ENCODE measurements at regions not wholly inside any gene's neighbourhood (a gene's known extent, or its start where the extent isn't known, plus 50 kb on each side); places are given as distances from the start of the nearest gene placed in this dataset.

DNA sequence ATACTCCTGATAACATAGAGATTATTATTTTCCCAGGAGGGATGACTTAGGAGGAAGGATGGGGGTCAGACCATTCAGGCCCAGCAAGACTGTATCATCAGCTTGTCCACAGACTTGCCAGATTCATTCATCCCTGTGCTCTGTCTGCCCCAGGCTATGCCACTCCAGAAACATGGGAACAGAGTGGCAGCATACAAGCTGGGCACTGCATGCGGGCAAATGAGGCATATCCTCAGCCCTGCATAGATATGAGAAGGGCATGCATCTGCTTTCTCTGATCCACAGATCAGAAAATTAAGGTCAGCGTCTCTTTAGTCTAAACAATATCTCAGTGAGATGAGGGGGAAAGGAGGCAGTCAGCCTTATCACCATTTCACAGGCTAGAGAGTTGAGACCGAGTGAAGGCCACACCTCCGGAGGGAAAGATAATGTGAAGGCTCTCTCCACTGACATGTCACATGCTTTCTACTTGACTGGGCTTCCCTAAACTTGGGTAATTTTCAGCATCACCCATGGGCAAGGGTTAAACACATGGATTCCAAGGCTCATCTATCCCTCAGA lies 140.5 kb downstream of the TFAP2B start:
- no peaks in the 10 kb centered on the region for H3K27me3 ChIP-seq (replicated peaks in 1 of 4; ENCODE audit: control extremely low read depth in 1 of 4, control insufficient read depth in 3 of 4, insufficient read depth in 4 of 4, low read length in 3 of 4)
- no peak overlapping the region for H3K9ac ChIP-seq (ENCODE audit: low read length)
- TF ChIP-seq, protein P1, sequence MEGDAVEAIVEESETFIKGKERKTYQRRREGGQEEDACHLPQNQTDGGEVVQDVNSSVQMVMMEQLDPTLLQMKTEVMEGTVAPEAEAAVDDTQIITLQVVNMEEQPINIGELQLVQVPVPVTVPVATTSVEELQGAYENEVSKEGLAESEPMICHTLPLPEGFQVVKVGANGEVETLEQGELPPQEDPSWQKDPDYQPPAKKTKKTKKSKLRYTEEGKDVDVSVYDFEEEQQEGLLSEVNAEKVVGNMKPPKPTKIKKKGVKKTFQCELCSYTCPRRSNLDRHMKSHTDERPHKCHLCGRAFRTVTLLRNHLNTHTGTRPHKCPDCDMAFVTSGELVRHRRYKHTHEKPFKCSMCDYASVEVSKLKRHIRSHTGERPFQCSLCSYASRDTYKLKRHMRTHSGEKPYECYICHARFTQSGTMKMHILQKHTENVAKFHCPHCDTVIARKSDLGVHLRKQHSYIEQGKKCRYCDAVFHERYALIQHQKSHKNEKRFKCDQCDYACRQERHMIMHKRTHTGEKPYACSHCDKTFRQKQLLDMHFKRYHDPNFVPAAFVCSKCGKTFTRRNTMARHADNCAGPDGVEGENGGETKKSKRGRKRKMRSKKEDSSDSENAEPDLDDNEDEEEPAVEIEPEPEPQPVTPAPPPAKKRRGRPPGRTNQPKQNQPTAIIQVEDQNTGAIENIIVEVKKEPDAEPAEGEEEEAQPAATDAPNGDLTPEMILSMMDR (IDR thresholded peaks at IDR 0.05) = no peak
- DNase-seq (no peak), ATAC-seq (ENCODE audit: low read depth) (no peak)
- no peaks in the 10 kb centered on the region for H4K20me1 ChIP-seq (ENCODE audit: control insufficient read depth, insufficient read depth, low read length, poor library complexity, severe bottlenecking)
- no peak overlapping the region for H3K4me3 ChIP-seq (ENCODE audit: control extremely low read depth in 1 of 5, extremely low read depth in 1 of 5, insufficient read depth in 1 of 5, low read depth in 2 of 5, low read length in 4 of 5)
- H3K79me2 ChIP-seq (ENCODE audit: control insufficient read depth, insufficient read depth, low read length) = no peaks in the 10 kb centered on the region
- no peak overlapping the region for H2AFZ ChIP-seq (ENCODE audit: insufficient read depth, low read depth, low read length, poor library complexity, severe bottlenecking)
- no peak overlapping the region for H3K27ac ChIP-seq (ENCODE audit: low read length in 2 of 2)
- POLR2A ChIA-PET = no interaction called here
- no peak overlapping the region for H3K4me2 ChIP-seq (replicated peaks; ENCODE audit: low read depth, low read length, poor library complexity, severe bottlenecking)
- Mint-ChIP-seq H3K9me3 (ENCODE audit: insufficient read depth) (peaks cover 3% of the 10 kb centered on the region), H3K27ac (no peak overlapping the region), H3K4me1 (peaks cover 3% of the 10 kb centered on the region), H3K4me3 (no peak overlapping the region), H3K27me3 (no peaks in the 10 kb centered on the region)
- H3K4me1 ChIP-seq (ENCODE audit: control insufficient read depth in 2 of 2, insufficient read depth in 2 of 2, low read length in 2 of 2) = peaks cover 15 to 16% of the 10 kb centered on the region in 2 donors
- no peaks in the 10 kb centered on the region for H3K36me3 ChIP-seq (replicated peaks in 1 of 2; ENCODE audit: control extremely low read depth in 1 of 2, control insufficient read depth in 1 of 2, extremely low read depth in 1 of 2, insufficient read depth in 2 of 2, low read length in 1 of 2)
- 100% methylated on average over 1 of the region's 4 CpGs for WGBS (ENCODE audit: insufficient coverage)
- CTCF ChIA-PET = no interaction called here
- no peaks in the 10 kb centered on the region for H3K9me3 ChIP-seq (ENCODE audit: control extremely low read depth in 1 of 3, control insufficient read depth in 2 of 3, insufficient read depth in 1 of 3, low read length in 2 of 3)
- intact Hi-C loops (cut with micrococcal nuclease) = no loop called here

DNA sequence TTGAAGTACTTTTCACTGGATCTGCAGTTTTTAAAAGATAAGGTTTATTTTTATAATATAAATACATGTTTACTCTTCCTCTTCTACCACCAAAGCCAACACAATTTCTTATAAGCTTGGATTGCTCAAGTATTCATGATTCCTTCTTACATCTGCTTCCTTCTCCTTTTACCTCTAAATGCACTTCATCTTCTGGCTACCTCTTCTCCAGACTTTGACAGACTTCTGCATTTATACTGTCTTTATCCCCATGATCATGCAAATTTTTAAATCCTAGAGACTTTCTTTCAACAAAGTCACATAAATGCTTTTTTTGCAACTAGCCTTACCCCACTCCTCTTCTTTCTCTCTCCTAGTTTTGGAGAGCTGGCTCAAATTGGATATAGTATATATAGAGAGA lies 142.9 kb downstream of the TFAP2B start:
- Histone ChIP-seq H3K4me3 (ENCODE audit: control extremely low read depth in 1 of 5, extremely low read depth in 1 of 5, insufficient read depth in 1 of 5, low read depth in 2 of 5, low read length in 4 of 5) (no peak overlapping the region), H3K4me2 (replicated peaks; ENCODE audit: low read depth, low read length, poor library complexity, severe bottlenecking) (no peak overlapping the region), H3K79me2 (ENCODE audit: control insufficient read depth, insufficient read depth, low read length) (no peaks in the 10 kb centered on the region), H3K4me1 (ENCODE audit: control insufficient read depth in 2 of 2, insufficient read depth in 2 of 2, low read length in 2 of 2) (peaks cover 16 to 19% of the 10 kb centered on the region in 2 donors), H3K36me3 (replicated peaks in 1 of 2; ENCODE audit: control extremely low read depth in 1 of 2, control insufficient read depth in 1 of 2, extremely low read depth in 1 of 2, insufficient read depth in 2 of 2, low read length in 1 of 2) (no peaks in the 10 kb centered on the region), H3K9me3 (ENCODE audit: control extremely low read depth in 1 of 3, control insufficient read depth in 2 of 3, insufficient read depth in 1 of 3, low read length in 2 of 3) (no peaks in the 10 kb centered on the region), H2AFZ (ENCODE audit: insufficient read depth, low read depth, low read length, poor library complexity, severe bottlenecking) (no peak overlapping the region), H4K20me1 (ENCODE audit: control insufficient read depth, insufficient read depth, low read length, poor library complexity, severe bottlenecking) (no peaks in the 10 kb centered on the region), H3K27ac (ENCODE audit: low read length in 2 of 2) (no peak overlapping the region), H3K27me3 (replicated peaks in 1 of 4; ENCODE audit: control extremely low read depth in 1 of 4, control insufficient read depth in 3 of 4, insufficient read depth in 4 of 4, low read length in 3 of 4) (no peaks in the 10 kb centered on the region), H3K9ac (ENCODE audit: low read length) (no peak overlapping the region)
- ChIA-PET POLR2A (no interaction called here), CTCF (no interaction called here)
- intact Hi-C loops (cut with micrococcal nuclease) = no loop called here
- Mint-ChIP-seq H3K4me1 (peaks cover 14% of the 10 kb centered on the region), H3K9me3 (ENCODE audit: insufficient read depth) (peaks cover 4% of the 10 kb centered on the region), H3K4me3 (no peak overlapping the region), H3K27me3 (no peaks in the 10 kb centered on the region), H3K27ac (no peak overlapping the region)
- DNase-seq = no peak
- no peak for ATAC-seq (ENCODE audit: low read depth)
- no peak for TF ChIP-seq EZH2 (IDR thresholded peaks at IDR 0.05; ENCODE audit: borderline replicate concordance, insufficient read depth, low read depth, low read length, poor library complexity, severe bottlenecking)
- TF ChIP-seq, protein P1 (IDR thresholded peaks at IDR 0.05) = no peak

Data from B cell (primary cell).